H9 (cell line): ENCODE measurements at regions not wholly inside any gene's neighbourhood (a gene's known extent, or its start where the extent isn't known, plus 50 kb on each side); places are given as distances from the start of the nearest gene placed in this dataset.

Source experiments
- DNase-seq: peaks from one replicate; pipeline ENCODE4 v3.0.0-alpha.2; 2017
- H2AFZ ChIP-seq: one replicate; pipeline ENCODE4 v1.6.1; 2013; ENCODE audit warnings: mild to moderate bottlenecking, low read length, control low read depth, moderate library complexity
- H2AK5ac ChIP-seq: 2 replicates; pipeline ENCODE4 v1.6.1; 2013; ENCODE audit warnings: low read length, control low read depth, mixed read lengths; ENCODE audit not compliant: insufficient read length
- H2BK120ac ChIP-seq: one replicate; pipeline ENCODE4 v1.6.1; 2013; ENCODE audit warnings: low read depth, mild to moderate bottlenecking, low read length, control low read depth, inconsistent platforms; ENCODE audit not compliant: poor library complexity, severe bottlenecking
- H2BK12ac ChIP-seq: 2 replicates; pipeline ENCODE4 v1.6.1; 2013; ENCODE audit warnings: low read length, control low read depth, mixed read lengths, low read depth; ENCODE audit not compliant: insufficient read length
- H2BK15ac ChIP-seq: 2 replicates; pipeline ENCODE4 v1.6.1; 2013; ENCODE audit warnings: low read depth, low read length, control low read depth
- H2BK20ac ChIP-seq: one replicate; pipeline ENCODE4 v1.6.1; 2013; ENCODE audit warnings: low read depth, mild to moderate bottlenecking, low read length, control low read depth, inconsistent platforms; ENCODE audit not compliant: poor library complexity, severe bottlenecking
- H2BK5ac ChIP-seq: 2 replicates; pipeline ENCODE4 v1.6.1; 2013; ENCODE audit warnings: low read length, control low read depth, mixed read lengths; ENCODE audit not compliant: insufficient read length
- H3K14ac ChIP-seq: 2 replicates; pipeline ENCODE4 v1.6.1; 2013; ENCODE audit warnings: low read length, control low read depth; ENCODE audit not compliant: insufficient read depth
- H3K18ac ChIP-seq: 2 replicates; pipeline ENCODE4 v1.6.1; 2013; ENCODE audit warnings: low read depth, mild to moderate bottlenecking, mixed read lengths, low read length, control low read depth; ENCODE audit not compliant: insufficient read length
- H3K23ac ChIP-seq: 2 replicates; pipeline ENCODE4 v1.6.1; 2013; ENCODE audit warnings: low read length, control low read depth, mixed read lengths, low read depth; ENCODE audit not compliant: insufficient read length
- H3K23me2 ChIP-seq: 2 replicates; pipeline ENCODE4 v1.6.1; 2013; ENCODE audit warnings: low read depth, mild to moderate bottlenecking, mixed read lengths, low read length, control low read depth; ENCODE audit not compliant: insufficient read length, poor library complexity, severe bottlenecking
- H3K27ac ChIP-seq: 2 replicates; pipeline ENCODE4 v1.5.1; 2013; ENCODE audit warnings: low read length, control low read depth, mixed read lengths, low read depth; ENCODE audit not compliant: insufficient read length
- H3K27me3 ChIP-seq: 2 replicates; pipeline ENCODE4 v1.6.1; 2013; ENCODE audit warnings: low read length, control low read depth, inconsistent platforms; ENCODE audit not compliant: insufficient read depth
- H3K4ac ChIP-seq: 2 replicates; pipeline ENCODE4 v1.6.1; 2013; ENCODE audit warnings: low read depth, mild to moderate bottlenecking, control low read depth, inconsistent platforms, low read length, moderate library complexity
- H3K4me1 ChIP-seq: 2 replicates; pipeline ENCODE4 v1.6.1; 2013; ENCODE audit warnings: low read length, control low read depth, inconsistent platforms; ENCODE audit not compliant: insufficient read depth
- H3K4me2 ChIP-seq: 2 replicates; pipeline ENCODE4 v1.6.1; 2013; ENCODE audit warnings: low read length, control low read depth, mixed read lengths; ENCODE audit not compliant: insufficient read length, insufficient read depth
- H3K56ac ChIP-seq: 2 replicates; pipeline ENCODE4 v1.6.1; 2013; ENCODE audit warnings: low read depth, mild to moderate bottlenecking, mixed read lengths, low read length, control low read depth; ENCODE audit not compliant: insufficient read length
- H3K79me1 ChIP-seq: 2 replicates; pipeline ENCODE4 v1.6.1; 2013; ENCODE audit warnings: low read depth, mild to moderate bottlenecking, moderate library complexity, low read length, control low read depth, inconsistent platforms; ENCODE audit not compliant: insufficient read depth, poor library complexity, severe bottlenecking
- H3K79me2 ChIP-seq: 2 replicates; pipeline ENCODE4 v1.6.1; 2013; ENCODE audit warnings: low read length, control low read depth, inconsistent platforms; ENCODE audit not compliant: insufficient read depth
- H3K9ac ChIP-seq: 2 replicates; pipeline ENCODE4 v1.6.1; 2013; ENCODE audit warnings: low read length, control low read depth, mixed read lengths; ENCODE audit not compliant: insufficient read length; ENCODE audit errors: extremely low read depth
- H3K9me3 ChIP-seq: one replicate; pipeline ENCODE4 v1.6.1; 2013; ENCODE audit warnings: low read depth, low read length, inconsistent platforms; ENCODE audit not compliant: control insufficient read depth
- H3T11ph ChIP-seq: one replicate; pipeline ENCODE4 v1.6.1; 2013; ENCODE audit warnings: mild to moderate bottlenecking, low read length, control low read depth, inconsistent platforms
- H4K20me1 ChIP-seq: one replicate; pipeline ENCODE4 v1.6.1; 2013; ENCODE audit not compliant: control insufficient read depth, insufficient read length, insufficient read depth
- H4K5ac ChIP-seq: 2 replicates; pipeline ENCODE4 v1.6.1; 2013; ENCODE audit warnings: low read depth, mild to moderate bottlenecking, mixed read lengths, low read length, control low read depth; ENCODE audit not compliant: insufficient read length
- H4K8ac ChIP-seq: replicated peaks from 2 replicates; pipeline ENCODE4 v1.6.1; 2013; ENCODE audit warnings: low read length, control low read depth, mixed read lengths, low read depth; ENCODE audit not compliant: insufficient read length
- H4K91ac ChIP-seq: 2 replicates; pipeline ENCODE4 v1.6.1; 2013; ENCODE audit warnings: low read depth, mild to moderate bottlenecking, moderate library complexity, mixed read lengths, low read length, control low read depth; ENCODE audit not compliant: insufficient read length
- H3K27ac Mint-ChIP-seq, 3 experiments: 2 replicates in 2 of 3; 3 replicates in 1 of 3; pipeline ENCODE4 v1.8.0; 2020 to 2021; ENCODE audit warnings: mixed read lengths in 3 of 3, mild to moderate bottlenecking in 1 of 3, moderate library complexity in 1 of 3
- H3K27me3 Mint-ChIP-seq: 2 replicates; pipeline ENCODE4 v1.8.0; 2021; ENCODE audit warnings: low read depth, mild to moderate bottlenecking, moderate library complexity, mixed read lengths
- H3K36me3 Mint-ChIP-seq, 3 experiments: 2 replicates in 2 of 3; 3 replicates in 1 of 3; pipeline ENCODE4 v1.8.0; 2020 to 2021; ENCODE audit warnings: low read depth in 3 of 3, mixed read lengths in 3 of 3; ENCODE audit not compliant: insufficient read depth in 1 of 3
- H3K4me1 Mint-ChIP-seq, 2 experiments: 2 replicates each; pipeline ENCODE4 v1.8.0; 2020; ENCODE audit warnings: mixed read lengths in 2 of 2
- H3K4me3 Mint-ChIP-seq, 2 experiments: 2 replicates in 1 of 2; 3 replicates in 1 of 2; pipeline ENCODE4 v1.8.0; 2020 to 2021; ENCODE audit warnings: mild to moderate bottlenecking in 2 of 2, mixed read lengths in 2 of 2, moderate library complexity in 1 of 2
- H3K9me3 Mint-ChIP-seq, 2 experiments: 2 replicates in 1 of 2; 3 replicates in 1 of 2; pipeline ENCODE4 v1.8.0; 2020; ENCODE audit warnings: mild to moderate bottlenecking in 2 of 2, mixed read lengths in 2 of 2, moderate library complexity in 1 of 2
- CTCF ChIP-seq: fragments of 200-600 bp; sonication (generic); conservative IDR thresholded peaks from 3 replicates; pipeline ENCODE4 v1.8.0; 2021; ENCODE audit warnings: antibody characterized with exemption, mild to moderate bottlenecking

GRCh38 chr9:89787595-89787994, 182.8 kb downstream of the GADD45G start:
- H2BK15ac ChIP-seq, result no peak overlapping the region
- H3K79me1 ChIP-seq, result no peaks in the 10 kb centered on the region
- H3K27ac ChIP-seq, result no peak overlapping the region
- H3T11ph ChIP-seq, result no peak overlapping the region
- no peak overlapping the region for H2BK12ac ChIP-seq
- no peak overlapping the region for H4K91ac ChIP-seq
- H3K18ac ChIP-seq, result no peak overlapping the region
- H3K4me2 ChIP-seq, result no peak overlapping the region
- H2BK5ac ChIP-seq, result no peak overlapping the region
- no peak overlapping the region for H2AK5ac ChIP-seq
- H3K4me1 ChIP-seq, result no peaks in the 10 kb centered on the region
- no peak overlapping the region for H4K5ac ChIP-seq
- H3K14ac ChIP-seq, result no peak overlapping the region
- H2BK120ac ChIP-seq, result no peak overlapping the region
- H2AFZ ChIP-seq, result no peak overlapping the region
- Mint-ChIP-seq H3K9me3 (no peaks in the 10 kb centered on the region), H3K36me3 (no peaks in the 10 kb centered on the region), H3K4me3 (no peak overlapping the region), H3K4me1 (no peaks in the 10 kb centered on the region), H3K27me3 (peaks cover 2% of the 10 kb centered on the region), H3K27ac (no peak overlapping the region)
- H3K9ac ChIP-seq, result no peak overlapping the region
- no peak overlapping the region for H3K23ac ChIP-seq
- H4K20me1 ChIP-seq, result no peaks in the 10 kb centered on the region
- H3K79me2 ChIP-seq, result no peaks in the 10 kb centered on the region
- H3K4ac ChIP-seq, result no peak overlapping the region
- no peak overlapping the region for H4K8ac ChIP-seq
- TF ChIP-seq CTCF, result no peak
- no peaks in the 10 kb centered on the region for H3K27me3 ChIP-seq
- H2BK20ac ChIP-seq, result no peak overlapping the region
- no peak overlapping the region for H3K56ac ChIP-seq
- H3K23me2 ChIP-seq, result no peaks in the 10 kb centered on the region
- no peak for DNase-seq
- H3K9me3 ChIP-seq, result no peaks in the 10 kb centered on the region
